ENCODE measurements at regions not wholly inside any gene's neighbourhood (a gene's known extent, or its start where the extent isn't known, plus 50 kb on each side); places are given as distances from the start of the nearest gene placed in this dataset.

- peak in 1 of 2 donors; percentile 67 for DNase-seq (ENCODE audit: low spot score in 2 of 2)
- no peak for TF ChIP-seq CTCF (IDR thresholded peaks at IDR 0.05)
- no peak for TF ChIP-seq POLR2A (IDR thresholded peaks at IDR 0.05)
- 92 to 93% methylated on average over 3 of the region's 3 CpGs for WGBS, 2 donors
- intact Hi-C loops (cut with DNase I; ENCODE audit: low total_unique reads), result no loop called here
- H3K4me3 ChIP-seq (ENCODE audit: low read depth, poor library complexity, severe bottlenecking), result no peak overlapping the region
Measured at GRCh38 chr6:40247516-40248115, 313.4 kb upstream of the MOCS1 start.

DNA sequence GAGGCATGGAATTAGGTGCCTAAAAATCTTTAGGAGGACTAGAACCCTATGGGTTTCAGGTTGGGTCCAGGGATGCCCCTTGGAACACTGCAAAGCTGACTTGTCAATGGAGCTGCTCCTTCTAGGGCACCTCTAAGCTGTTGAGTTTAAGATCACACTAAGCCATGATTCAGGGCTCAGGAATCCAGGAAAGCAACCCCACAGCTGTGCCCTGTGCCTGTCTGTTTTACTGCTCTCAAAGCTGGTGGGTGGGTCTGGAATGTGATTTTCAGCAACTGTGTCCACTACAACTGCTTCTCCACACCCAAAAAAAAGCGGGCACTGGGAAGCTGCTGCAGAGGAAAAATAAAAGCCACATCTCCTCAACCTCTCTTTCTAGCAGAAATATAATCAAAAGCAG lies 310.4 kb upstream of the MOCS1 start:
- TF ChIP-seq CTCF (IDR thresholded peaks at IDR 0.05), result no peak
- TF ChIP-seq POLR2A (IDR thresholded peaks at IDR 0.05), result no peak
- 60 to 88% methylated on average over 1 of the region's 1 CpG for WGBS, 2 donors
- DNase-seq (ENCODE audit: low spot score in 2 of 2), result peak in 1 of 2 donors; percentile 3
- intact Hi-C loops (cut with DNase I; ENCODE audit: low total_unique reads), result no loop called here
- H3K4me3 ChIP-seq (ENCODE audit: low read depth, poor library complexity, severe bottlenecking), result no peak overlapping the region

DNA sequence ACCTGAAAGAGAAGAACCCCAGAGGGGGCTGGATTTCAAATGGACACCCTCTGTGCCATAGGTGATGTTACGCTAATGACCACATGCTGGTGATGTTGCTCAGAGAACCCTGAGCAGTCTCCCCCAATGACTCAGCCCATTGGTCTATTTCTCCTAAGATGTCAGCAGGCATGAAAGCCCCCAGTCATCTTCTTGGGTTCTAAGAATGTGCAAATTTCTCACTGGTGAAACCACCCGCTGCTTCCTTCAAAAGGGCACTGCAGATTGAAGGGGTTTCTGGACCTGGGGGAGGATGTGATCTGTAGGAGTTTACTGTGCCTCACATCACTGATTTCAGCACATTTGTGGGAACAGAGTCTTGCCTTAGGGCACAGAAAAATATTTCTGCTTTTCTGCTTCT lies 298.4 kb upstream of the MOCS1 start:
- no peak for TF ChIP-seq POLR2A (IDR thresholded peaks at IDR 0.05)
- TF ChIP-seq CTCF (IDR thresholded peaks at IDR 0.05), result no peak
- intact Hi-C loops (cut with DNase I; ENCODE audit: low total_unique reads), result no loop called here
- 92 to 93% methylated on average over 2 of the region's 2 CpGs for WGBS, 2 donors
- no peak overlapping the region for H3K4me3 ChIP-seq (ENCODE audit: low read depth, poor library complexity, severe bottlenecking)
- no peak for DNase-seq (ENCODE audit: low spot score in 2 of 2)

DNA sequence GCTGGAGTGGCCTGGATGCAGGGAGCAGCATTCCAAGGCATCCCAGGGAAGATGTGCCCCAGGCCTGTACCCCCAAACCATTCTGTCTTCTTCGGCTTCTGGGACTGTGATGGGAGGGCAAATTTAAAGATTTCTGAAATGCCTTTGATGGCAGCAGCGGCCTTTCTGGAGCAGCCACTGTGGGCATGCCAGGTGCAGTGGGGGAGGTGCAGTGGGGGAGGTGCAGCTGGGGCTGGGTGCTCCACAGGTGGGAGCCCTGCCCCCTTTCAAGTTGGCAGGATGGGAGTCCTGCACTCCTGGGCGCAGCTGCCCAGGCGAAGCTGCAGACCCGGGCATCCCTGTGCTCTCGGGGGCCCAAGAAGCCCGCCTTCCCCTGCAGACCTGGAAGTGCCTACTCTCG lies 293.5 kb upstream of the MOCS1 start:
- intact Hi-C loops (cut with DNase I; ENCODE audit: low total_unique reads), result no loop called here
- WGBS, 2 donors, result 66 to 85% methylated on average over 4 to 8 of the region's 8 CpGs

DNA sequence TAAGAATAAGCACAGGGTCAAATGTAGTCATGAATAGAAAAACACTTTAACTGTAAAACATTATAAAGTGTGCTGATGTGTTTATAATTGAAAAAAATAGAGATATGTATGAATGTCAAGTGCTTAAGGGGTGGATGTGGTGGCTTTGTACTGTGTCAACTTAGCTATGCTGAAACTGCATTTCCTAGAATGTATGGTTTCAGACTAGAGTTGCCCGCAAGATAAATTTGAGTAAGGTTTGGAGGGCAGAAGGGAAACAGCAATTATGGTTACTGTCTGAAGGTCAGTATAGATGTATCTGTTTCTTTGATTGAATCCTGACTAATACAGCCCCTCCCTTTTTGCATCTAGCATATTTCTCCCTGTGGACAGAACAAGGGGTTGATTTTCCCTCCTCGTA lies 288.1 kb upstream of the MOCS1 start:
- intact Hi-C loops (cut with DNase I; ENCODE audit: low total_unique reads), result no loop called here
- no peak for DNase-seq (ENCODE audit: low spot score in 2 of 2)
- TF ChIP-seq CTCF (IDR thresholded peaks at IDR 0.05) (no peak), POLR2A (IDR thresholded peaks at IDR 0.05) (no peak)
- WGBS, 2 donors, result 84 to 88% methylated on average over 2 of the region's 2 CpGs
- H3K4me3 ChIP-seq (ENCODE audit: low read depth, poor library complexity, severe bottlenecking), result no peak overlapping the region

More for the DNA sequence above, 293.5 kb upstream of the MOCS1 start:
- no peak for TF ChIP-seq POLR2A (IDR thresholded peaks at IDR 0.05)
- TF ChIP-seq CTCF (IDR thresholded peaks at IDR 0.05), result no peak
- no peak for DNase-seq (ENCODE audit: low spot score in 2 of 2)
- H3K4me3 ChIP-seq (ENCODE audit: low read depth, poor library complexity, severe bottlenecking), result no peak overlapping the region

GRCh38 chr6:40219799-40220198 lies 285.5 kb upstream of the MOCS1 start:
- no peak for TF ChIP-seq POLR2A (IDR thresholded peaks at IDR 0.05)
- no peak for TF ChIP-seq CTCF (IDR thresholded peaks at IDR 0.05)
- intact Hi-C loops (cut with DNase I; ENCODE audit: low total_unique reads), result no loop called here
- H3K4me3 ChIP-seq (ENCODE audit: low read depth, poor library complexity, severe bottlenecking), result no peak overlapping the region
- no peak for DNase-seq (ENCODE audit: low spot score in 2 of 2)
- WGBS, 2 donors, result 84 to 87% methylated on average over 2 of the region's 2 CpGs

Measured in lower leg skin (tissue), 4 donors.